ENCODE measurements at regions not wholly inside any gene's neighbourhood (a gene's known extent, or its start where the extent isn't known, plus 50 kb on each side); places are given as distances from the start of the nearest gene placed in this dataset.

DNA sequence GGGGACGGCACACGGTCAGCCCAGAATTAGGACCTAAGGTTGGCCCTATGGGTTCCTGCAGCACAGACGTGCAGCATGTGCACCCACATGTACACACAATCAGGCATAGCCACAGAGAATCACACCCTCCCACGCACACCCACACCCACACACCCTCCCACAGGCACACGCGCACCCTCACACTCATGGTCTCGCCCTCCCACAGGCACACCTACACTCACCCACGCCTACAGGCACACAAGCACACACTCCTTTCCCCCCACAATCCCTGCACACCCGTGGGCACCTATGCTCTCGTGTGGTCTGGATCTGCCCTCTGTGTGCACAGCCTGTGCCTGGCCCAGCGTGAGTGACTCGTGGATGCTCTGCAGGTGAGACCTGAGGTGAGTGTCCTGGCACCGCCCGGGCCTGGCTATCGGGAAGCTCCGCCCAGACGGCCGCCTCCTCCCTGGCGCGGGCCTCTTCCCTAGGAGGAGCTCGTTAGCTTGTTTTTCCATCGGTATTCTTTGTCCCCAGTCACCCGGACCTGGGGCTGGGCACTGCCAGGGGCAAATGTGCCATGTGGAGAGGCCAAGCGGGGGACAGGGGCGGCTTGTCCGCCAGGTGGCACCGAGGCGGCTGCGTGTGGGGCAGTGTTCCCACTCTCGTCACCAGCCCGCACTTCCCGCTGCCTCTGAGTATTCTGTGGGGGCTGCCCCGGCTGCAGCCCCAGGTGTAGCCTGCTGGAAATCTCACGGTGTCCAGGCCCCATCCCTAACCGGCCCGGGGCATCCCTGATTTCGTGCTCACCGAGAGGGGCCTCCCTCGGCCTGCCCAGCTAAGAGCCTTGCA, 110.2 kb upstream of the FAM20C start (continued):
- TF ChIP-seq TCF7L2 (IDR thresholded peaks at IDR 0.05; ENCODE audit: borderline replicate concordance, extremely low read depth, insufficient read depth, insufficient read length) (no peak), SP1 (IDR thresholded peaks at IDR 0.05; ENCODE audit: low read depth) (no peak), ZBTB33 (IDR thresholded peaks at IDR 0.05; ENCODE audit: extremely low read depth, insufficient replicate concordance, low read length) (no peak)

- no peak for TF ChIP-seq POLR2A (IDR thresholded peaks at IDR 0.05; ENCODE audit: borderline replicate concordance, extremely low read depth, insufficient read depth, insufficient read length)
- no peak for TF ChIP-seq ZFX (IDR thresholded peaks at IDR 0.05)
- no peak for TF ChIP-seq SP1 (IDR thresholded peaks at IDR 0.05; ENCODE audit: low read depth)
- no peak for TF ChIP-seq ZBTB33 (IDR thresholded peaks at IDR 0.05; ENCODE audit: extremely low read depth, insufficient replicate concordance, low read length)
- no peak for TF ChIP-seq EGR1 (IDR thresholded peaks at IDR 0.05; ENCODE audit: low read depth)
- TF ChIP-seq CTCF (IDR thresholded peaks at IDR 0.05 in 2 of 3, conservative IDR thresholded peaks at IDR 0.05 in 1 of 3; ENCODE audit: borderline replicate concordance in 1 of 3, insufficient read depth in 1 of 3, low read depth in 2 of 3, low read length in 2 of 3), result no peak
- no peak for TF ChIP-seq EZH2phosphoT487 (IDR thresholded peaks at IDR 0.05; ENCODE audit: borderline replicate concordance)
- TF ChIP-seq SIN3A (IDR thresholded peaks at IDR 0.05; ENCODE audit: low read depth), result no peak
- TF ChIP-seq EZH2 (IDR thresholded peaks at IDR 0.05), result no peak
- TF ChIP-seq CEBPB (IDR thresholded peaks at IDR 0.05; ENCODE audit: low read depth), result no peak
- no peak for TF ChIP-seq ZNF274 (IDR thresholded peaks at IDR 0.05; ENCODE audit: low read depth, low read length)
- TF ChIP-seq YY1 (IDR thresholded peaks at IDR 0.05; ENCODE audit: extremely low read depth, insufficient replicate concordance, low read depth, low read length), result no peak
- TF ChIP-seq ELF1 (IDR thresholded peaks at IDR 0.05; ENCODE audit: borderline replicate concordance, low read depth), result no peak
- TF ChIP-seq TCF7L2 (IDR thresholded peaks at IDR 0.05; ENCODE audit: borderline replicate concordance, extremely low read depth, insufficient read depth, insufficient read length), result no peak
- Histone ChIP-seq H2AFZ (ENCODE audit: low read depth, low read length, poor library complexity, severe bottlenecking) (no peak overlapping the region), H3K9ac (ENCODE audit: low read length) (no peak overlapping the region), H3K27me3 (ENCODE audit: insufficient read depth, low read length) (peaks cover 15% of the 10 kb centered on the region; the same call in 1 of the 2 replicates), H3K9me3 (ENCODE audit: control insufficient read depth in 1 of 2, insufficient read depth in 1 of 2, low read depth in 1 of 2, low read length in 2 of 2) (no peaks in the 10 kb centered on the region), H3K4me3 (replicated peaks in 1 of 2; ENCODE audit: low read depth in 1 of 2, low read length in 2 of 2) (no peak overlapping the region), H3K4me2 (ENCODE audit: low read length) (no peak overlapping the region), H3K36me3 (ENCODE audit: control insufficient read depth in 1 of 2, insufficient read depth in 2 of 2, low read length in 2 of 2) (no peaks in the 10 kb centered on the region), H4K20me1 (ENCODE audit: insufficient read depth) (no peaks in the 10 kb centered on the region), H3K9me2 (ENCODE audit: insufficient read depth) (no peaks in the 10 kb centered on the region), H3K79me2 (ENCODE audit: insufficient read depth, low read length) (no peaks in the 10 kb centered on the region), H3K4me1 (ENCODE audit: control insufficient read depth in 1 of 2, insufficient read depth in 2 of 2, low read length in 2 of 2) (peaks cover 14 to 20% of the 10 kb centered on the region in 2 experiments; a peak in 3 of 4 replicates), H3K27ac (ENCODE audit: low read depth, low read length) (no peak overlapping the region)
- intact Hi-C loops (cut with micrococcal nuclease), result no loop called here
- RAD21 ChIA-PET (ENCODE audit: low non-redundant PET in 1 of 2, low total read pairs in 2 of 2, uncharacterized antibody in 2 of 2, unreplicated experiment in 2 of 2), result no interaction called here
- CTCF ChIA-PET, result interaction anchor here (1.1 kb wide), 1 partner anchor 15 kb away, joined by 3 read pairs; no protein-coding TSS in a partner anchor
- no peak for DNase-seq (ENCODE audit: low read depth, low spot score)
- POLR2A ChIA-PET, result no interaction called here
- BruUV-seq (replicated peaks), result no TSS peak
- ATAC-seq, result no peak
Measured at GRCh38 chr7:82757-83155, 109.6 kb upstream of the FAM20C start.
